ENCODE measurements at regions not wholly inside any gene's neighbourhood (a gene's known extent, or its start where the extent isn't known, plus 50 kb on each side); places are given as distances from the start of the nearest gene placed in this dataset.

DNA sequence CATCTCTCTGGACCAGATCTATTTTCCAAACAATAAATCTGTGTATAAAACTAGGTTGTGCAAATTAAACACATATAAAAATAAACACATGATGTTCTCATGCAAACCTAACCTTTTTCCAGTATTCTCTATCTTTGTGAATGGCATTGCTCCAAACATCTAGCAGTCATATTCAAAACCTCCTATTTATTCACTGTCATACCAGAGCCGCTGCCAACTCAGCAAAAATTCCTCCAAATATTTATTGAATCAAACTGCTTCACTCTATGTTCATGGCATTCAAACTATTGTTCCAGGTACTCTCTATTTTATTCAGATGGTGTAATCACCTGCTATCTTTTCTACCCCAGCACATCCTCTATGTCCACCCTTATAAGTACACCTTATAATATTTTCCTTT is 652.1 kb upstream of the RIOK2 start:
- TF ChIP-seq, protein P1, sequence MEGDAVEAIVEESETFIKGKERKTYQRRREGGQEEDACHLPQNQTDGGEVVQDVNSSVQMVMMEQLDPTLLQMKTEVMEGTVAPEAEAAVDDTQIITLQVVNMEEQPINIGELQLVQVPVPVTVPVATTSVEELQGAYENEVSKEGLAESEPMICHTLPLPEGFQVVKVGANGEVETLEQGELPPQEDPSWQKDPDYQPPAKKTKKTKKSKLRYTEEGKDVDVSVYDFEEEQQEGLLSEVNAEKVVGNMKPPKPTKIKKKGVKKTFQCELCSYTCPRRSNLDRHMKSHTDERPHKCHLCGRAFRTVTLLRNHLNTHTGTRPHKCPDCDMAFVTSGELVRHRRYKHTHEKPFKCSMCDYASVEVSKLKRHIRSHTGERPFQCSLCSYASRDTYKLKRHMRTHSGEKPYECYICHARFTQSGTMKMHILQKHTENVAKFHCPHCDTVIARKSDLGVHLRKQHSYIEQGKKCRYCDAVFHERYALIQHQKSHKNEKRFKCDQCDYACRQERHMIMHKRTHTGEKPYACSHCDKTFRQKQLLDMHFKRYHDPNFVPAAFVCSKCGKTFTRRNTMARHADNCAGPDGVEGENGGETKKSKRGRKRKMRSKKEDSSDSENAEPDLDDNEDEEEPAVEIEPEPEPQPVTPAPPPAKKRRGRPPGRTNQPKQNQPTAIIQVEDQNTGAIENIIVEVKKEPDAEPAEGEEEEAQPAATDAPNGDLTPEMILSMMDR (IDR thresholded peaks at IDR 0.05; ENCODE audit: unreplicated experiment) = no peak
- no peaks in the 10 kb centered on the region for H3K36me3 Mint-ChIP-seq (ENCODE audit: low read depth, unreplicated experiment)
- H3K4me3 Mint-ChIP-seq (ENCODE audit: unreplicated experiment) = no peak overlapping the region
- no peaks in the 10 kb centered on the region for H3K9me3 Mint-ChIP-seq (ENCODE audit: unreplicated experiment)
- H3K27me3 Mint-ChIP-seq (ENCODE audit: unreplicated experiment) = peaks cover 2% of the 10 kb centered on the region
- DNase-seq (ENCODE audit: low spot score) = no peak
- H3K27ac Mint-ChIP-seq (ENCODE audit: unreplicated experiment) = no peak overlapping the region
- H3K4me1 Mint-ChIP-seq (ENCODE audit: unreplicated experiment) = peaks cover 4% of the 10 kb centered on the region

DNA sequence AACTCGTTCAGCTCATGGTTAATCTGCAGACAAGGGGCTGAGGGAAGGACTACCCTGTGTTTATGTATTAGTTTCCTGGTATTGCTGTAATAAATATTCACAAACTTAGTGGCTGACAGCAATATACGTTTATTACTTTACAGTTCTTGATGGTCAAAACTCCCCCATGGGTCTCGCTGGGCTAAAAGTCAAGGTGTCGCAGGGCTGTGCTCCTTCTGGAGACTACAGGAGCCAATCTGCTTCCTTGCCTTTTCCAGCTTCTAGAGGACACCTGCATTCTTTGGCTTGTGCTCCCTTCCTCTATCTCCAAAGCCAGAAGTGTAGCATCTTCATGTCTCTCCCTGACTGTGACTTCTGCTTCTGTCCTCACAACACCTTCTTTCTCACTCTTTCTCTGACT is 653.8 kb upstream of the RIOK2 start:
- Mint-ChIP-seq H3K9me3 (ENCODE audit: unreplicated experiment) (no peaks in the 10 kb centered on the region), H3K27ac (ENCODE audit: unreplicated experiment) (no peak overlapping the region), H3K4me3 (ENCODE audit: unreplicated experiment) (no peak overlapping the region), H3K27me3 (ENCODE audit: unreplicated experiment) (peaks cover 2% of the 10 kb centered on the region), H3K36me3 (ENCODE audit: low read depth, unreplicated experiment) (no peaks in the 10 kb centered on the region), H3K4me1 (ENCODE audit: unreplicated experiment) (peaks cover 6% of the 10 kb centered on the region)
- no peak for DNase-seq (ENCODE audit: low spot score)
- TF ChIP-seq, protein P1 (IDR thresholded peaks at IDR 0.05; ENCODE audit: unreplicated experiment) = no peak

DNA sequence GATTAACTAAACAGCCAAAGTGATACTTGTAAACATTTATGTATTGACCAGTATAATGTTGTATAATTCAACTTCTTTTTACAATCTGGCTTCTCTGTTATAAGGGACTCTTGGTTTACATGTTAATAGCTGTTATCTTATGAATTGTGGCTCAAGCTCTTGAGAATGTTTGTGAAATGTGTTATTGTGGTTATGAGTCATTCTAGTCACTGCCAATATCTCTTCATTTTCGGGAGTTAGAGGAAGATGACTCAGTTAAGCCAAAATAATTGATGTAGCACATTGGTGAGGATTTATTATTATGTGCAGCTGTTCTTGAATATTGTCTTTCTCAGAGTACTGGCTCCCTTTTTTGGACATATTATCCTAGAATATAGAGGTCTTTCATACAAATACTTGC is 655.2 kb upstream of the RIOK2 start:
- Mint-ChIP-seq H3K27me3 (ENCODE audit: unreplicated experiment) (peaks cover 2% of the 10 kb centered on the region), H3K27ac (ENCODE audit: unreplicated experiment) (no peak overlapping the region), H3K9me3 (ENCODE audit: unreplicated experiment) (no peaks in the 10 kb centered on the region), H3K4me1 (ENCODE audit: unreplicated experiment) (peaks cover 6% of the 10 kb centered on the region), H3K36me3 (ENCODE audit: low read depth, unreplicated experiment) (no peaks in the 10 kb centered on the region), H3K4me3 (ENCODE audit: unreplicated experiment) (no peak overlapping the region)
- DNase-seq (ENCODE audit: low spot score) = no peak
- TF ChIP-seq, protein P1 (IDR thresholded peaks at IDR 0.05; ENCODE audit: unreplicated experiment) = no peak

DNA sequence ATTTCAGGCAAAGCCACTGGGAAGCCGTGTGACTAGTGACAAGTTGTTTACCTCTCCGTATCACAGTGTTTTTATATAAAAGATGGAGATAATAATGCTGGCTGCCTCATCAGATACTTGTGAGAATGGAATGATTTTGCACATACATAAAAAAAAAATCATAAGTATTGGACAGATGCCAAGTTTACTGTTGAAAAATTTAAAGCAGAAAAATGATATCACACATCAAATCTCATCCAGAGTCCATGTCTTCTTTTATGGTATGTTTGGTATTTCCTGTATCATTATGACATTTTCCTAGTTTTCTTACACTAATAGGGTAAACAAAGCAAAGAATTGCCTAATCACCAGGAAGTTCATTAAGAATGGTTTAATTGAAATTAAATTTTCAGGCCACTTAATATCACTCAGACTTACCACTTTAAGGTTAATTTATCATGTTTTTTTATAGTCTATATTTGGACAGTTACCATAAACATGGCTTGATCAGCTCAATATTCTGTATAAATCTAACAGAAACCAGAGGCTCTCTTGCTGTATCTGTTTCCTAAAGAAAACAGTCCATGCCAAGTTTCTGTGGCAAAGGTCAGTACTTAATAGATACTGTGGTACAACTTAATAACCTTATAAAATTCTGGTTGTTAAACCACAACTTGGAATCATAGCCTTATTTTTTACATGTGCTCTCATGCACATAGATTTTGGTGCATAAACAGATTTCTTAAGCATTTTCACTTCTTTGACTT is 656.5 kb upstream of the RIOK2 start:
- peaks cover 6% of the 10 kb centered on the region for H3K4me1 Mint-ChIP-seq (ENCODE audit: unreplicated experiment)
- TF ChIP-seq, protein P1 (IDR thresholded peaks at IDR 0.05; ENCODE audit: unreplicated experiment) = no peak
- H3K9me3 Mint-ChIP-seq (ENCODE audit: unreplicated experiment) = no peaks in the 10 kb centered on the region
- H3K27ac Mint-ChIP-seq (ENCODE audit: unreplicated experiment) = no peak overlapping the region
- H3K4me3 Mint-ChIP-seq (ENCODE audit: unreplicated experiment) = no peak overlapping the region
- peaks cover 2% of the 10 kb centered on the region for H3K27me3 Mint-ChIP-seq (ENCODE audit: unreplicated experiment)
- no peaks in the 10 kb centered on the region for H3K36me3 Mint-ChIP-seq (ENCODE audit: low read depth, unreplicated experiment)
- DNase-seq (ENCODE audit: low spot score) = no peak

DNA sequence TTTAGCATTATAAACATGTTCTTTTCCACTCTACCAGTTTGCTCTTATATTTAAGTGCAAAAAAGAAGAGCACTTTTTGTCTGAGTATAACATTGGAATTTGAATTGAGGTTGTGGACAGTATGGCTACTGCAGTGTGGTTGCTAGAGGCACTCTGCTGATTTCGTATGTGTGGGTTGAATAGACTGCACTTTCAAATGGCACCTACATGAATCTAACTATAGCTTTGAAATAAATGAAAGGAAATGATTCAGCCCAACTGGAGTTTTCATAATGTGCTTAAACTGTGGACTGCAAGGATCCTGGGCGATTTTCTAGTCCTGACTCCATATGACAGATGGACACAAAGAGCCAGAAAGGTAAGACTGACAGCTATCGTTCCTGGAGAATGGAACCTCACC is 657.6 kb upstream of the RIOK2 start:
- Mint-ChIP-seq H3K9me3 (ENCODE audit: unreplicated experiment) (no peaks in the 10 kb centered on the region), H3K36me3 (ENCODE audit: low read depth, unreplicated experiment) (no peaks in the 10 kb centered on the region), H3K27me3 (ENCODE audit: unreplicated experiment) (peaks cover 2% of the 10 kb centered on the region), H3K4me1 (ENCODE audit: unreplicated experiment) (peaks cover 6% of the 10 kb centered on the region), H3K27ac (ENCODE audit: unreplicated experiment) (no peak overlapping the region), H3K4me3 (ENCODE audit: unreplicated experiment) (no peak overlapping the region)
- TF ChIP-seq, protein P1 (IDR thresholded peaks at IDR 0.05; ENCODE audit: unreplicated experiment) = no peak
- DNase-seq (ENCODE audit: low spot score) = no peak

All from endothelial cell (in vitro differentiated cells).